DMS153 treated with DMSO at 0.1 percent for 48 hours (cell line): ENCODE measurements at regions not wholly inside any gene's neighbourhood (a gene's known extent, or its start where the extent isn't known, plus 50 kb on each side); places are given as distances from the start of the nearest gene placed in this dataset.
"Not testable (repeated sequence)": the region's sequence is repeated elsewhere in the genome, so short reads cannot be mapped to it uniquely, and the experiment has no call there.

ENCODE experiments used
- DNase-seq: peaks from one replicate; lab custom pipeline; 2025; ENCODE audit not compliant: unreplicated experiment; lab: John Stamatoyannopoulos, UW

GRCh38 chr10:28442403-28442802 is 90.5 kb upstream of the WAC start:
- no peak for DNase-seq

- DNase-seq: no peak
Observed at GRCh38 chr10:28444031-28444430, 88.9 kb upstream of the WAC start.

GRCh38 chr10:28445516-28445915 is 87.4 kb upstream of the WAC start:
- DNase-seq: no peak

GRCh38 chr10:28449382-28449781 is 83.5 kb upstream of the WAC start:
- DNase-seq: no peak

GRCh38 chr10:28449926-28450325 is 83.0 kb upstream of the WAC start:
- DNase-seq: no peak

GRCh38 chr10:28453926-28454325 is 79.0 kb upstream of the WAC start:
- no peak for DNase-seq

- DNase-seq: no peak
Observed at GRCh38 chr10:28457110-28457509, 75.8 kb upstream of the WAC start.

GRCh38 chr10:28457873-28458272 is 75.0 kb upstream of the WAC start:
- DNase-seq: not testable (repeated sequence)

GRCh38 chr10:28459453-28460144 is 73.3 kb upstream of the WAC start:
- DNase-seq: no peak

- no peak for DNase-seq
Observed at GRCh38 chr10:28463141-28463540, 69.8 kb upstream of the WAC start.

GRCh38 chr10:28463676-28464395 is 69.1 kb upstream of the WAC start:
- no peak for DNase-seq

- DNase-seq: no peak
Observed at GRCh38 chr10:28467615-28468014, 65.3 kb upstream of the WAC start.

- DNase-seq: no peak
Observed at GRCh38 chr10:28468707-28469483, 64.0 kb upstream of the WAC start.

GRCh38 chr10:28470873-28471651 is 61.9 kb upstream of the WAC start:
- DNase-seq: no peak

- no peak for DNase-seq
Observed at GRCh38 chr10:28471652-28472050, 61.3 kb upstream of the WAC start.

- DNase-seq: no peak
Observed at GRCh38 chr10:28478646-28479045, 54.3 kb upstream of the WAC start.

- no peak for DNase-seq
Observed at GRCh38 chr10:28479425-28479865, 53.5 kb upstream of the WAC start.

GRCh38 chr10:28479927-28480627 is 52.8 kb upstream of the WAC start:
- no peak for DNase-seq

- DNase-seq: no peak
Observed at GRCh38 chr10:28480628-28480965, 52.3 kb upstream of the WAC start.

GRCh38 chr10:28481346-28481745 is 51.6 kb upstream of the WAC start:
- not testable (repeated sequence) for DNase-seq

- DNase-seq: no peak
Observed at GRCh38 chr10:28481968-28482367, 51.0 kb upstream of the WAC start.
